ENCODE measurements at regions not wholly inside any gene's neighbourhood (a gene's known extent, or its start where the extent isn't known, plus 50 kb on each side); places are given as distances from the start of the nearest gene placed in this dataset.

DNA sequence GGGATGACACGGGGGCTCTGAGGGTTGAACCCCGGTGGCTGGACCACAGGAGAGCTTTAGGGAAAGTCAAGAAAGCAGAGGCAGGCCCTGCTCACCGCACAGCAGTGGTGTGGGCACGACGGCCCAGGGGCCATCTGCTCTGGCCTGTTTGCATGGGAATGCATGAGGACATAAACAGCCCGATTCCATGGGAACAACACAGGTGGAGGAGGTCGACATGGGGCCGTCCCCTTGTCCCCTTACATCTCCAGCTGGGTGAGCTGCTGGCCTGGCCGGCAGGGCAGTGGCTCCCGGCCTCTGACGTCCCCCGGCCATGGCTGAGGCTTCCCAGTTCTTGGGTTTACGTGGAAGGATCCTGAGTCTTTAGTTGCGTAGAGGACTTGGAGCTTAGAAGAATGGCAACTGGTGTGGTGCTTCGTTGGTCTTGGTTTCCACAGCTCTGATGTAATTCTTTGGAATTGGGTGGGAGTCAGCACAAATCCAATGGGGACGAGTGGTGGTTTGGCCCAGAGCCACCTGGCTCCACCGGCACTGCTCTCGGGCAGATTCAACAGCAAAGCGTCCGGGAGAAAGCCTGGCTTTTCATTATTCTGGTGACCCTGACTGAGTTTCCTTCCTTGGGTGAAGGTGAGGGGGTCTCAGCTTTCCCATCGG is 98.3 kb upstream of the HDAC4 start:
- TF ChIP-seq GABPA (IDR thresholded peaks at IDR 0.05; ENCODE audit: low read depth) (no peak), SPI1 (IDR thresholded peaks at IDR 0.05; ENCODE audit: borderline replicate concordance, low read depth) (no peak), POLR2AphosphoS5 (IDR thresholded peaks at IDR 0.05; ENCODE audit: low read depth) (no peak)
- TF ChIP-seq, protein P1, sequence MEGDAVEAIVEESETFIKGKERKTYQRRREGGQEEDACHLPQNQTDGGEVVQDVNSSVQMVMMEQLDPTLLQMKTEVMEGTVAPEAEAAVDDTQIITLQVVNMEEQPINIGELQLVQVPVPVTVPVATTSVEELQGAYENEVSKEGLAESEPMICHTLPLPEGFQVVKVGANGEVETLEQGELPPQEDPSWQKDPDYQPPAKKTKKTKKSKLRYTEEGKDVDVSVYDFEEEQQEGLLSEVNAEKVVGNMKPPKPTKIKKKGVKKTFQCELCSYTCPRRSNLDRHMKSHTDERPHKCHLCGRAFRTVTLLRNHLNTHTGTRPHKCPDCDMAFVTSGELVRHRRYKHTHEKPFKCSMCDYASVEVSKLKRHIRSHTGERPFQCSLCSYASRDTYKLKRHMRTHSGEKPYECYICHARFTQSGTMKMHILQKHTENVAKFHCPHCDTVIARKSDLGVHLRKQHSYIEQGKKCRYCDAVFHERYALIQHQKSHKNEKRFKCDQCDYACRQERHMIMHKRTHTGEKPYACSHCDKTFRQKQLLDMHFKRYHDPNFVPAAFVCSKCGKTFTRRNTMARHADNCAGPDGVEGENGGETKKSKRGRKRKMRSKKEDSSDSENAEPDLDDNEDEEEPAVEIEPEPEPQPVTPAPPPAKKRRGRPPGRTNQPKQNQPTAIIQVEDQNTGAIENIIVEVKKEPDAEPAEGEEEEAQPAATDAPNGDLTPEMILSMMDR (IDR thresholded peaks at IDR 0.05; ENCODE audit: insufficient read depth, low read length) = no peak
- no peak for DNase-seq (ENCODE audit: low read depth in 1 of 2, low spot score in 1 of 2)
- Histone ChIP-seq H3K27me3 (ENCODE audit: insufficient read depth, poor library complexity, severe bottlenecking) (no peaks in the 10 kb centered on the region), H3K27ac (replicated peaks) (no peak overlapping the region), H3K4me3 (replicated peaks; ENCODE audit: insufficient read depth, low read length) (no peak overlapping the region)

DNA sequence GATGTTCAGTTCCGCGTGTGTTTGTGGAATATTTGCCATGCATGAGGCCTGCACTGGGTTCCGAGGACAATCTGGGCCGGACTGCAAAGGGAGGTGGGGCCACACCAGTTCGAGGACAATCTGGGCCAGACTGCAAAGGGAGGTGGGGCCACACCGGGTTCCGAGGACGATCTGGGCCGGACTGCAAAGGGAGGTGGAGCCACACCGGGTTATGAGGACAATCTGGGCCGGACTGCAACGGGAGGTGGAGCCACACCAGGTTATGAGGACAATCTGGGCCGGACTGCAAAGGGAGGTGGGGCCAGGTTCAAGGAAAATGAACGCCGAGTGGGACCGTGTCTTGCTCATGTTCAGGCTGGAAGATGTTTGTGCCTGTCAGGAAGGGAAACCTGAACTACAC is 97.8 kb upstream of the HDAC4 start:
- H3K4me3 ChIP-seq (replicated peaks; ENCODE audit: insufficient read depth, low read length) = no peak overlapping the region
- H3K27ac ChIP-seq (replicated peaks) = no peak overlapping the region
- TF ChIP-seq POLR2AphosphoS5 (IDR thresholded peaks at IDR 0.05; ENCODE audit: low read depth) (no peak), GABPA (IDR thresholded peaks at IDR 0.05; ENCODE audit: low read depth) (no peak), SPI1 (IDR thresholded peaks at IDR 0.05; ENCODE audit: borderline replicate concordance, low read depth) (no peak)
- TF ChIP-seq, protein P2, sequence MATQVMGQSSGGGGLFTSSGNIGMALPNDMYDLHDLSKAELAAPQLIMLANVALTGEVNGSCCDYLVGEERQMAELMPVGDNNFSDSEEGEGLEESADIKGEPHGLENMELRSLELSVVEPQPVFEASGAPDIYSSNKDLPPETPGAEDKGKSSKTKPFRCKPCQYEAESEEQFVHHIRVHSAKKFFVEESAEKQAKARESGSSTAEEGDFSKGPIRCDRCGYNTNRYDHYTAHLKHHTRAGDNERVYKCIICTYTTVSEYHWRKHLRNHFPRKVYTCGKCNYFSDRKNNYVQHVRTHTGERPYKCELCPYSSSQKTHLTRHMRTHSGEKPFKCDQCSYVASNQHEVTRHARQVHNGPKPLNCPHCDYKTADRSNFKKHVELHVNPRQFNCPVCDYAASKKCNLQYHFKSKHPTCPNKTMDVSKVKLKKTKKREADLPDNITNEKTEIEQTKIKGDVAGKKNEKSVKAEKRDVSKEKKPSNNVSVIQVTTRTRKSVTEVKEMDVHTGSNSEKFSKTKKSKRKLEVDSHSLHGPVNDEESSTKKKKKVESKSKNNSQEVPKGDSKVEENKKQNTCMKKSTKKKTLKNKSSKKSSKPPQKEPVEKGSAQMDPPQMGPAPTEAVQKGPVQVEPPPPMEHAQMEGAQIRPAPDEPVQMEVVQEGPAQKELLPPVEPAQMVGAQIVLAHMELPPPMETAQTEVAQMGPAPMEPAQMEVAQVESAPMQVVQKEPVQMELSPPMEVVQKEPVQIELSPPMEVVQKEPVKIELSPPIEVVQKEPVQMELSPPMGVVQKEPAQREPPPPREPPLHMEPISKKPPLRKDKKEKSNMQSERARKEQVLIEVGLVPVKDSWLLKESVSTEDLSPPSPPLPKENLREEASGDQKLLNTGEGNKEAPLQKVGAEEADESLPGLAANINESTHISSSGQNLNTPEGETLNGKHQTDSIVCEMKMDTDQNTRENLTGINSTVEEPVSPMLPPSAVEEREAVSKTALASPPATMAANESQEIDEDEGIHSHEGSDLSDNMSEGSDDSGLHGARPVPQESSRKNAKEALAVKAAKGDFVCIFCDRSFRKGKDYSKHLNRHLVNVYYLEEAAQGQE (IDR thresholded peaks at IDR 0.05; ENCODE audit: insufficient replicate concordance, low read depth) = no peak
- TF ChIP-seq, protein P1 (IDR thresholded peaks at IDR 0.05; ENCODE audit: insufficient read depth, low read length) = no peak
- DNase-seq (ENCODE audit: low read depth in 1 of 2, low spot score in 1 of 2) = no peak
- H3K27me3 ChIP-seq (ENCODE audit: insufficient read depth, poor library complexity, severe bottlenecking) = no peaks in the 10 kb centered on the region

DNA sequence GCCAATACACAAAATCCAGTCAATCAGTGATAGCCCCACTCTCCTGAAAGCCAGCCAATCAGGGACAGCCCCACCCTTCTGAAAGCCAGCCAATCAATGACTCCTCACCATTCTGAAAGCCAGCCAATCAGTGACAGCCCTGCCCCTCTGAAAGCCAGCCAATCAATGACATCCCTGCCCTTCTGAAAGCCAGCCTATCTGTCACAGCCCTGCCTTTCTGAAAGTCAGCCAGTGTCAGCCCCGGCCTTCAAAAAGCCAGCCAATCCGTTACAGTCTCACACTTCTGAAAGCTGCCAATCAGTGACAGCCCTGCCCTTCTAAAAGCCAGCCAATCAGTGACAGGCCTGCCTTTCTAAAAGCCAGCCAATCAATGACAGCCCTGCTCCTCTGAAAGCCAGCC is 95.9 kb upstream of the HDAC4 start:
- TF ChIP-seq POLR2AphosphoS5 (IDR thresholded peaks at IDR 0.05; ENCODE audit: low read depth) (no peak), GABPA (IDR thresholded peaks at IDR 0.05; ENCODE audit: low read depth) (no peak), SPI1 (IDR thresholded peaks at IDR 0.05; ENCODE audit: borderline replicate concordance, low read depth) (no peak)
- TF ChIP-seq, protein P2 (IDR thresholded peaks at IDR 0.05; ENCODE audit: insufficient replicate concordance, low read depth) = no peak
- TF ChIP-seq, protein P1 (IDR thresholded peaks at IDR 0.05; ENCODE audit: insufficient read depth, low read length) = no peak
- Histone ChIP-seq H3K4me3 (replicated peaks; ENCODE audit: insufficient read depth, low read length) (no peak overlapping the region), H3K27me3 (ENCODE audit: insufficient read depth, poor library complexity, severe bottlenecking) (no peaks in the 10 kb centered on the region), H3K27ac (replicated peaks) (no peak overlapping the region)
- DNase-seq (ENCODE audit: low read depth in 1 of 2, low spot score in 1 of 2) = no peak

DNA sequence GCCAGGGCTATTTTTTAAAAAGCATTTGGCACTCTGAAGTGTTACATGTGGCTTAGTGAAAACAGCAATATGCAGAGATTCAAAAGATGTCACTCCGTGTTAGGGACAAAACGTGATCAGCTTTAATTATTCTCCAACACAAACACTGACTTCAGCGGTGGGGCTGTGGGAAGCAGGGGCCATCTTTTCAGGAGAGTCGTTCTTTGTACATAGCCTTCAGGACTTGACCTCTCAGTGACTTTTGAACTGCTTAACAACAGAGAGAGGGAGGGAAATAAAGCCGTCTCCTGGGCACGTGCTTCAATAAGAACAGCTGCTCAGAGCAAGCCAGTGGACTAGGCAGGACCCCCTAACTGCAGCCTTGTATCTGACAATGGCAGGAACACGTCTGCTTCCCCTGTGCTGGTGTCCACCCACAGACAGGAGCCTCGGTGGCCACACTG is 95.0 kb upstream of the HDAC4 start:
- H3K4me3 ChIP-seq (replicated peaks; ENCODE audit: insufficient read depth, low read length) = no peak overlapping the region
- DNase-seq (ENCODE audit: low read depth in 1 of 2, low spot score in 1 of 2) = no peak
- no peak overlapping the region for H3K27ac ChIP-seq (replicated peaks)
- TF ChIP-seq, protein P2 (IDR thresholded peaks at IDR 0.05; ENCODE audit: insufficient replicate concordance, low read depth) = no peak
- TF ChIP-seq POLR2AphosphoS5 (IDR thresholded peaks at IDR 0.05; ENCODE audit: low read depth) = no peak
- TF ChIP-seq GABPA (IDR thresholded peaks at IDR 0.05; ENCODE audit: low read depth) = no peak
- TF ChIP-seq, protein P1 (IDR thresholded peaks at IDR 0.05; ENCODE audit: insufficient read depth, low read length) = no peak
- TF ChIP-seq SPI1 (IDR thresholded peaks at IDR 0.05; ENCODE audit: borderline replicate concordance, low read depth) = no peak
- H3K27me3 ChIP-seq (ENCODE audit: insufficient read depth, poor library complexity, severe bottlenecking) = no peaks in the 10 kb centered on the region
